ENCODE measurements at regions not wholly inside any gene's neighbourhood (a gene's known extent, or its start where the extent isn't known, plus 50 kb on each side); places are given as distances from the start of the nearest gene placed in this dataset.
"Not testable (repeated sequence)": the region's sequence is repeated elsewhere in the genome, so short reads cannot be mapped to it uniquely, and the experiment has no call there.

- no peak for TF ChIP-seq CTCF (IDR thresholded peaks at IDR 0.05; ENCODE audit: partially characterized antibody, unreplicated experiment)
Observed at GRCh38 chr14:63147018-63147417, 57.2 kb upstream of the RHOJ start.

DNA sequence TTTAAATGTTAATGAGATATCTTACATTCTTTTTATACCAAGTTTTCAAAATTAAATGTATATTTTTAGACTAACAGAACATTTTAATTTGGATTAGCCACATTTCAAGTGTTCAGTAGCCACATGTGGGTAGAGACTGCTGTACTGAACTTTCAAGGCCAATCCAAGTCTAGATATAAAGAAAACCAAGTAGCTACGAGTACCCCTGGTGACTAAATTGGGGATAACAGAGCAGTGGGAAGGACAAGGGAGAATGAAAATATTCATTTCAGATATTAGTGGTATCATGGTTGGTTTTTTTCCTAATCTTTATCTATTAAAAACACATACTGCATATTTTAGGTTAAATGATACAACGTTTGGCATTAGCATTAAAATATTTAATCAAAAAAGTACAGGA is 69.4 kb upstream of the RHOJ start:
- peak; percentile 46 for TF ChIP-seq CTCF (IDR thresholded peaks at IDR 0.05; ENCODE audit: partially characterized antibody, unreplicated experiment)
- Mint-ChIP-seq H3K27me3 (ENCODE audit: unreplicated experiment) (no peaks in the 10 kb centered on the region), H3K4me3 (ENCODE audit: unreplicated experiment) (no peak overlapping the region), H3K4me1 (ENCODE audit: low read depth, unreplicated experiment) (no peaks in the 10 kb centered on the region), H3K9me3 (ENCODE audit: unreplicated experiment) (no peaks in the 10 kb centered on the region), H3K36me3 (ENCODE audit: unreplicated experiment) (no peaks in the 10 kb centered on the region), H3K27ac (ENCODE audit: unreplicated experiment) (no peak overlapping the region)
- DNase-seq = no peak

More at GRCh38 chr14:63147018-63147417, 57.2 kb upstream of the RHOJ start:
- no peaks in the 10 kb centered on the region for H3K27me3 Mint-ChIP-seq (ENCODE audit: unreplicated experiment)
- no peak overlapping the region for H3K27ac Mint-ChIP-seq (ENCODE audit: unreplicated experiment)
- H3K4me1 Mint-ChIP-seq (ENCODE audit: low read depth, unreplicated experiment) = no peaks in the 10 kb centered on the region
- DNase-seq = no peak
- H3K4me3 Mint-ChIP-seq (ENCODE audit: unreplicated experiment) = no peak overlapping the region
- H3K36me3 Mint-ChIP-seq (ENCODE audit: unreplicated experiment) = peaks cover 5% of the 10 kb centered on the region
- peaks cover 2% of the 10 kb centered on the region for H3K9me3 Mint-ChIP-seq (ENCODE audit: unreplicated experiment)

- Mint-ChIP-seq H3K9me3 (ENCODE audit: unreplicated experiment) (no peaks in the 10 kb centered on the region), H3K27ac (ENCODE audit: unreplicated experiment) (no peak overlapping the region), H3K4me3 (ENCODE audit: unreplicated experiment) (no peak overlapping the region), H3K27me3 (ENCODE audit: unreplicated experiment) (no peaks in the 10 kb centered on the region), H3K4me1 (ENCODE audit: low read depth, unreplicated experiment) (no peaks in the 10 kb centered on the region), H3K36me3 (ENCODE audit: unreplicated experiment) (no peaks in the 10 kb centered on the region)
- DNase-seq = no peak
- TF ChIP-seq CTCF (IDR thresholded peaks at IDR 0.05; ENCODE audit: partially characterized antibody, unreplicated experiment) = no peak
Observed at GRCh38 chr14:63130531-63130930, 73.7 kb upstream of the RHOJ start.

DNA sequence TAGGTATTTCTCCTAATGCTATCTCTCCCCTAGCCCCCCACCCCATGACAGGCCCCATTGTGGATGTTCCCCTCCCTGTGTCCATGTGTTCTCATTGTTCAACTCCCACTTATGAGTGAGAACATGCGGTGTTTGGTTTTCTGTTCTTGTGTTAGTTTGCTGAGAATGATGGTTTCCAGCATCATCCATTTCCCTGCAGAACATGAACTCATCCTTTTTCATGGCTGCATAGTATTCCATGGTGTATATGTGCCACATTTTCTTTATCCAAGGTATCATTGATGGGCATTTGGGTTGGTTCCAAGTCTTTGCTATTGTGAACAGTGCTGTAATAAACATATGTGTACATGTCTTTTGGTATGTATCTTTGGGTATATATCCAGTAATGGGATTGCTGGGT is 61.2 kb upstream of the KCNH5 start:
- DNase-seq; H3K4me3 Mint-ChIP-seq (ENCODE audit: unreplicated experiment); H3K9me3 Mint-ChIP-seq (ENCODE audit: unreplicated experiment); H3K4me1 Mint-ChIP-seq (ENCODE audit: low read depth, unreplicated experiment); H3K27me3 Mint-ChIP-seq (ENCODE audit: unreplicated experiment); H3K27ac Mint-ChIP-seq (ENCODE audit: unreplicated experiment); H3K36me3 Mint-ChIP-seq (ENCODE audit: unreplicated experiment): not testable (repeated sequence)

GRCh38 chr14:63100552-63100951 is 55.3 kb upstream of the KCNH5 start:
- no peaks in the 10 kb centered on the region for H3K9me3 Mint-ChIP-seq (ENCODE audit: unreplicated experiment)
- H3K27me3 Mint-ChIP-seq (ENCODE audit: unreplicated experiment) = no peaks in the 10 kb centered on the region
- no peaks in the 10 kb centered on the region for H3K36me3 Mint-ChIP-seq (ENCODE audit: unreplicated experiment)
- no peak for DNase-seq
- H3K27ac Mint-ChIP-seq (ENCODE audit: unreplicated experiment) = no peak overlapping the region
- no peak for TF ChIP-seq CTCF (IDR thresholded peaks at IDR 0.05; ENCODE audit: partially characterized antibody, unreplicated experiment)
- H3K4me3 Mint-ChIP-seq (ENCODE audit: unreplicated experiment) = no peak overlapping the region
- H3K4me1 Mint-ChIP-seq (ENCODE audit: low read depth, unreplicated experiment) = no peaks in the 10 kb centered on the region

DNA sequence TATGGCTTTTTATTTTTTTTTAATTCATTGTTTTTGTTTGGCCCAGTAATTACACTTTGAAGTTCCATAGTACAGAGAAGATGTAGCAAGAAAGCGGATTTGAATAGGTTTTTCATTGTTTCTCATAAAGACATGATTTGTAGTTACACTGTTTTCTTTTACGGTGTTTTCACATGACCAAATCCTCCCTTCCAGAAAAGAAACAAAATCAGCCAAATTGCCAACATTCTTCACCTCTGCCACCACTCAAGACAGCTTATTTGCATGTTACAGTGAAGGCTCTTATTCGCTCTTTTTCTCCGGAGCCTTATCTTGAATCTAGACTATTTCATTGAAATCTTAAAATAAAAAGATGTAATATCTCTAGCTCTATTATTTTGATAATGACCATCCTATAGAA is 50.9 kb upstream of the KCNH5 start:
- Mint-ChIP-seq H3K36me3 (ENCODE audit: unreplicated experiment) (no peaks in the 10 kb centered on the region), H3K27me3 (ENCODE audit: unreplicated experiment) (no peaks in the 10 kb centered on the region), H3K9me3 (ENCODE audit: unreplicated experiment) (no peaks in the 10 kb centered on the region), H3K27ac (ENCODE audit: unreplicated experiment) (no peak overlapping the region), H3K4me1 (ENCODE audit: low read depth, unreplicated experiment) (no peaks in the 10 kb centered on the region), H3K4me3 (ENCODE audit: unreplicated experiment) (no peak overlapping the region)
- DNase-seq = no peak
- no peak for TF ChIP-seq CTCF (IDR thresholded peaks at IDR 0.05; ENCODE audit: partially characterized antibody, unreplicated experiment)

Data from glutamatergic neuron (in vitro differentiated cells).